22Rv1 (cell line): ENCODE measurements at regions not wholly inside any gene's neighbourhood (a gene's known extent, or its start where the extent isn't known, plus 50 kb on each side); places are given as distances from the start of the nearest gene placed in this dataset.
A peak's percentile ranks its signal among the peaks of the same experiment; 100 is the strongest.

ENCODE experiments used
- H3K27ac ChIP-seq: fragments of 450-650 bp; 2 replicates; pipeline ENCODE4 v1.5.1; 2017
- ZFX ChIP-seq: fragments of 450-650 bp; IDR thresholded peaks from 2 replicates; pipeline ENCODE4 v1.6.1; 2017; ENCODE audit warnings: antibody characterized with exemption, borderline replicate concordance
- TF ChIP-seq, protein P1 (sequence below): fragments of 450-650 bp; IDR thresholded peaks from 2 replicates; pipeline ENCODE4 v1.5.1; 2017; ENCODE audit warnings: mild to moderate bottlenecking

DNA sequence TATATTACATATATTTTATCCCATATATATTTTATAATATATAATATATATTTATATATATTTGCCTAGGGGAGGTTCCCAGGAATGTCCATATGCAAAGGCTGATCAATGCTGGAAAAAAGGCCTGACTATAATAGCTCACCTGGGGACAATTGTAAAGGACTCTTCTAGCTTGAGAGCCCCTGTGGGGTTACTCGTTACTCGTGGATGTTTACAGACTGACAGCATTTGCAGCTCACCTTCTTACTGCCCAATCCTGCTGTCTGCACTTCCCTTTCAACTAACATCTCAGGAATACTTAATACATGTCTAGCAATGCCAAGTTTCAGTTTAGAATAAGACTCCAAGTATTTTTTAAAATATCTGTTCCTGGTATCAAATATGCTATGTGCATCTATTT lies 1365.4 kb upstream of the RAG2 start:
- TF ChIP-seq, protein P1, sequence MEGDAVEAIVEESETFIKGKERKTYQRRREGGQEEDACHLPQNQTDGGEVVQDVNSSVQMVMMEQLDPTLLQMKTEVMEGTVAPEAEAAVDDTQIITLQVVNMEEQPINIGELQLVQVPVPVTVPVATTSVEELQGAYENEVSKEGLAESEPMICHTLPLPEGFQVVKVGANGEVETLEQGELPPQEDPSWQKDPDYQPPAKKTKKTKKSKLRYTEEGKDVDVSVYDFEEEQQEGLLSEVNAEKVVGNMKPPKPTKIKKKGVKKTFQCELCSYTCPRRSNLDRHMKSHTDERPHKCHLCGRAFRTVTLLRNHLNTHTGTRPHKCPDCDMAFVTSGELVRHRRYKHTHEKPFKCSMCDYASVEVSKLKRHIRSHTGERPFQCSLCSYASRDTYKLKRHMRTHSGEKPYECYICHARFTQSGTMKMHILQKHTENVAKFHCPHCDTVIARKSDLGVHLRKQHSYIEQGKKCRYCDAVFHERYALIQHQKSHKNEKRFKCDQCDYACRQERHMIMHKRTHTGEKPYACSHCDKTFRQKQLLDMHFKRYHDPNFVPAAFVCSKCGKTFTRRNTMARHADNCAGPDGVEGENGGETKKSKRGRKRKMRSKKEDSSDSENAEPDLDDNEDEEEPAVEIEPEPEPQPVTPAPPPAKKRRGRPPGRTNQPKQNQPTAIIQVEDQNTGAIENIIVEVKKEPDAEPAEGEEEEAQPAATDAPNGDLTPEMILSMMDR = no peak
- TF ChIP-seq ZFX = no peak
- no peak overlapping the region for H3K27ac ChIP-seq

GRCh38 chr11:37957717-37958116 lies 1359.7 kb upstream of the RAG2 start:
- no peak for TF ChIP-seq ZFX
- TF ChIP-seq, protein P1 = no peak

GRCh38 chr11:37951996-37952395 lies 1354.0 kb upstream of the RAG2 start:
- TF ChIP-seq, protein P1 = no peak
- no peak for TF ChIP-seq ZFX

More at GRCh38 chr11:37957717-37958116, 1359.7 kb upstream of the RAG2 start:
- no peak overlapping the region for H3K27ac ChIP-seq

DNA sequence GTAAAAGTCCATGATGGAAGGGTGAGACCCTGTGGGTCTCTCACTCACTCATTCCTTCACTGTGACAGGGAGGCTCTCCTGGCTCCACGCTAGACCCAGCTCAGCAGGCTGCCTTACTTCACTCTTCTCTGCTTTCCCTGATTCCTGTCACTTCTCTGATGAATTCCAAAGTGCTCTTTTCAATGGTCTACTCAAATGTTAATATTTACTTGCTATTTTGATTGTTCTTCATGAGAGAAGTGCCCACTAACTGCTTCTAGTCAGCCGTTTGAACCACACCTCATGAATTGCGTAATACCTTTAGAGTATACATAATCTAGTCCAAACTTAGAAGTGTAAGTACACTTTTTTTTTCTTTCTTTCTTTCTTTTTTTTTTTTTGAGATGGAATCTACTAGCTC lies 1350.2 kb upstream of the RAG2 start:
- TF ChIP-seq, protein P1 = no peak
- no peak for TF ChIP-seq ZFX
- no peak overlapping the region for H3K27ac ChIP-seq

More at GRCh38 chr11:37951996-37952395, 1354.0 kb upstream of the RAG2 start:
- no peak overlapping the region for H3K27ac ChIP-seq

GRCh38 chr11:37947821-37948220 lies 1349.8 kb upstream of the RAG2 start:
- TF ChIP-seq, protein P1 = no peak
- TF ChIP-seq ZFX = no peak
- no peak overlapping the region for H3K27ac ChIP-seq

DNA sequence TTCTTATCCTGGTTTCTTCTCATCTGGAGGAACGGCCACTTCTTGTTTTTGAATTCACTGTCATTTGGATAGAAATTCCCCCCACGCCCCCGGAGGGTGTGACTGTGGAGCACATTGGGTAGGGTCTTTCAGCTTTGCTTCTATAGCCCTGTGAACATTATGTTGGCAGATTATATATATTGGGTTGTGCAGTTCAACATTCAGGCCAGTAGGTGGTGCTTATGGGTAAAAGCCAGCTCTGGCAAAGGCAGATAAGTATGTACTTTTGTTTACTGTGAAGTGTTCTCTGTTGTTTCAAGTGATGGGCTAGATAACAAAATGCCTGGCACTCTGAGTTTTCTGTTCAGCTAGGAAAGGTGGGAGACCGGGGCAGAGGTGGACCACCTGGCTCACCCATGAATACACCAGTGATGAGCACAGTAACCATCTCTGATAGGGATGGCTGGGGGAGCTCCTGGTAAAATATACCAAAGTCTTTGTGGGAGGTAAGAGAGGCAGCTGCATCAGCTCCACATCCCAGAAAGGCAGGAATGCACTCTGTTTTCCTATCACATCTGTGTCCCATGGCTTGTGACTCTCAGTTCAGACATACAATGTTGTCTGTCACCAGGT lies 1348.2 kb upstream of the RAG2 start:
- TF ChIP-seq, protein P1 = peak; percentile 89
- TF ChIP-seq ZFX = no peak
- no peak overlapping the region for H3K27ac ChIP-seq

- TF ChIP-seq, protein P1 = no peak
- no peak for TF ChIP-seq ZFX
- H3K27ac ChIP-seq = no peak overlapping the region
Measured at GRCh38 chr11:37942081-37942480, 1344.0 kb upstream of the RAG2 start.
